SKM-1 (cell line): ENCODE measurements at regions not wholly inside any gene's neighbourhood (a gene's known extent, or its start where the extent isn't known, plus 50 kb on each side); places are given as distances from the start of the nearest gene placed in this dataset.
A peak's percentile ranks its signal among the peaks of the same experiment; 100 is the strongest.

Experiments used
- DNase-seq: peaks from one replicate; lab custom pipeline; 2025; ENCODE audit not compliant: unreplicated experiment; lab: John Stamatoyannopoulos, UW

GRCh38 chr21:16071761-16072160 lies 342.0 kb downstream of the USP25 start:
- no peak for DNase-seq

GRCh38 chr21:16072221-16072620 lies 342.4 kb downstream of the USP25 start:
- no peak for DNase-seq

- no peak for DNase-seq
Observed at GRCh38 chr21:16072737-16073136, 343.0 kb downstream of the USP25 start.

GRCh38 chr21:16073586-16073985 lies 343.8 kb downstream of the USP25 start:
- DNase-seq: no peak

GRCh38 chr21:16074950-16075489 lies 345.2 kb downstream of the USP25 start:
- DNase-seq: no peak

GRCh38 chr21:16075649-16076282 lies 346.0 kb downstream of the USP25 start:
- no peak for DNase-seq

GRCh38 chr21:16076465-16076864 lies 346.7 kb downstream of the USP25 start:
- no peak for DNase-seq

GRCh38 chr21:16078382-16078781 lies 348.6 kb downstream of the USP25 start:
- no peak for DNase-seq

GRCh38 chr21:16079830-16080229 lies 350.0 kb downstream of the USP25 start:
- no peak for DNase-seq

- DNase-seq: no peak
Observed at GRCh38 chr21:16081304-16081703, 351.5 kb downstream of the USP25 start.

- peak; percentile 23 for DNase-seq
Observed at GRCh38 chr21:16082038-16082816, 352.4 kb downstream of the USP25 start.

- DNase-seq: no peak
Observed at GRCh38 chr21:16084776-16085364, 355.1 kb downstream of the USP25 start.

- DNase-seq: no peak
Observed at GRCh38 chr21:16085421-16085820, 355.6 kb downstream of the USP25 start.

GRCh38 chr21:16086121-16086520 lies 356.3 kb downstream of the USP25 start:
- DNase-seq: no peak

- no peak for DNase-seq
Observed at GRCh38 chr21:16086936-16087335, 357.2 kb downstream of the USP25 start.

GRCh38 chr21:16087523-16087922 lies 357.7 kb downstream of the USP25 start:
- DNase-seq: no peak

GRCh38 chr21:16088056-16088455 lies 358.3 kb downstream of the USP25 start:
- DNase-seq: no peak

GRCh38 chr21:16095005-16095404 lies 365.2 kb downstream of the USP25 start:
- no peak for DNase-seq

GRCh38 chr21:16096988-16097387 lies 367.2 kb downstream of the USP25 start:
- DNase-seq: no peak

GRCh38 chr21:16102113-16102512 lies 372.3 kb downstream of the USP25 start:
- no peak for DNase-seq

GRCh38 chr21:16108561-16109075 lies 378.8 kb downstream of the USP25 start:
- no peak for DNase-seq
